SK-N-SH treated with all-trans-retinoic acid at 6 μM for 48 hours (cell line): ENCODE measurements at regions not wholly inside any gene's neighbourhood (a gene's known extent, or its start where the extent isn't known, plus 50 kb on each side); places are given as distances from the start of the nearest gene placed in this dataset.

Experiments
- ARNTL ChIP-seq: fragments of 450-650 bp; formaldehyde crosslinking; IDR thresholded peaks from 2 replicates; pipeline ENCODE4 v1.5.0; 2020; ENCODE audit warnings: low read depth, mild to moderate bottlenecking, moderate library complexity, borderline replicate concordance
- BACH2 ChIP-seq: fragments of 250-450 bp; sonication (Bioruptor Pico); IDR thresholded peaks from 2 replicates; pipeline ENCODE4 v1.9.0; 2021; ENCODE audit warnings: mild to moderate bottlenecking, borderline replicate concordance
- CREB5 ChIP-seq: fragments of 250-450 bp; sonication (Bioruptor Pico); IDR thresholded peaks from 2 replicates; pipeline ENCODE4 v1.5.1; 2020; ENCODE audit warnings: low read depth, mild to moderate bottlenecking, moderate library complexity
- CSRNP3 ChIP-seq: fragments of 250-450 bp; sonication (Bioruptor Pico); IDR thresholded peaks from 2 replicates; pipeline ENCODE4 v1.5.1; 2021; ENCODE audit warnings: mild to moderate bottlenecking, moderate library complexity
- PATZ1 ChIP-seq: fragments of 250-450 bp; sonication (Bioruptor Pico); IDR thresholded peaks from 2 replicates; pipeline ENCODE4 v1.8.0; 2020; ENCODE audit warnings: mild to moderate bottlenecking, moderate library complexity, borderline replicate concordance
- PPARA ChIP-seq: fragments of 250-450 bp; sonication (Bioruptor Pico); IDR thresholded peaks from 2 replicates; pipeline ENCODE4 v1.5.0; 2020; ENCODE audit warnings: mild to moderate bottlenecking, borderline replicate concordance
- RARB ChIP-seq: fragments of 250-450 bp; sonication (Bioruptor Pico); IDR thresholded peaks from 2 replicates; pipeline ENCODE4 v1.8.0; 2021; ENCODE audit warnings: mild to moderate bottlenecking, moderate library complexity
- SNAI2 ChIP-seq: fragments of 250-450 bp; sonication (Bioruptor Pico); IDR thresholded peaks from 2 replicates; pipeline ENCODE4 v1.5.0; 2020; ENCODE audit warnings: mild to moderate bottlenecking, moderate library complexity
- TCF4 ChIP-seq: fragments of 250-450 bp; sonication (Bioruptor Pico); IDR thresholded peaks from 2 replicates; pipeline ENCODE4 v1.8.0; 2021; ENCODE audit warnings: mild to moderate bottlenecking, moderate library complexity, borderline replicate concordance
- ZFP3 ChIP-seq: fragments of 250-450 bp; sonication (Bioruptor Pico); IDR thresholded peaks from 2 replicates; pipeline ENCODE4 v1.5.0; 2020; ENCODE audit warnings: mild to moderate bottlenecking, moderate library complexity
- ZFP30 ChIP-seq: fragments of 450-650 bp; formaldehyde crosslinking; IDR thresholded peaks from 2 replicates; pipeline ENCODE4 v1.5.0; 2022; ENCODE audit warnings: mild to moderate bottlenecking, moderate library complexity
- ZNF565 ChIP-seq: fragments of 450-650 bp; formaldehyde crosslinking; conservative IDR thresholded peaks from 2 replicates; pipeline ENCODE4 v1.5.0; 2020; ENCODE audit warnings: low read depth, mild to moderate bottlenecking, moderate library complexity
- ZNF70 ChIP-seq: fragments of 450-650 bp; formaldehyde crosslinking; IDR thresholded peaks from 2 replicates; pipeline ENCODE4 v1.5.0; 2020; ENCODE audit warnings: mild to moderate bottlenecking, moderate library complexity

DNA sequence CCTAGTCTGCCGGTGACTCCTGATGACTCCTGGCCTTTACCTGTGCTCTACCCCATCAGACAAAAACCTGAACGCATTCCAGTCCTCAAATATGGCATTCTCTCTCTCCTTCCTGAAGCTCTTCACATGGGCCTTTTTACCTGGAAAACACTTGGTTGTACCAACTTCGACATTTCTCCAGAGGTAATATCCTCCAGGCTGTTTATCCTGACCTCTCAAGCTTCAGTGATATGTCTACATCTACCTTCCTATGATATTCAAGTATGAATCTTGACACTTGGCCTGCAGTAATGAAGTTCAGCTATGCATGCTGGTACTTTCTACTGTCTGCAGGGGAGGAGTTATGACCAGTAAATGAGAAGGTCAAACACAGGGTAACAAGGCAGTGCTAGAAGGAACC, 901.8 kb downstream of the VRK1 start:
- TF ChIP-seq CREB5 (CRISPR knock-in tag) (no peak), ZNF565 (CRISPR knock-in tag) (no peak), PATZ1 (CRISPR knock-in tag) (no peak), SNAI2 (no peak), ZFP3 (no peak), PPARA (no peak), ARNTL (CRISPR knock-in tag) (no peak), RARB (CRISPR knock-in tag) (no peak), CSRNP3 (CRISPR knock-in tag) (no peak), BACH2 (CRISPR knock-in tag) (no peak), ZNF70 (CRISPR knock-in tag) (no peak), TCF4 (CRISPR knock-in tag) (no peak), ZFP30 (CRISPR knock-in tag) (no peak)
